HG03558 (cell line): ENCODE measurements at regions not wholly inside any gene's neighbourhood (a gene's known extent, or its start where the extent isn't known, plus 50 kb on each side); places are given as distances from the start of the nearest gene placed in this dataset.
"Not testable (repeated sequence)": the region's sequence is repeated elsewhere in the genome, so short reads cannot be mapped to it uniquely, and the experiment has no call there.

Experiments used
- ATAC-seq: cut with Tn5 transposase; IDR thresholded peaks from one replicate; pipeline ENCODE4 v1.9.1; 2021; ENCODE audit warnings: moderate number of reproducible peaks; ENCODE audit not compliant: unreplicated experiment; ENCODE audit errors: extremely low read depth

DNA sequence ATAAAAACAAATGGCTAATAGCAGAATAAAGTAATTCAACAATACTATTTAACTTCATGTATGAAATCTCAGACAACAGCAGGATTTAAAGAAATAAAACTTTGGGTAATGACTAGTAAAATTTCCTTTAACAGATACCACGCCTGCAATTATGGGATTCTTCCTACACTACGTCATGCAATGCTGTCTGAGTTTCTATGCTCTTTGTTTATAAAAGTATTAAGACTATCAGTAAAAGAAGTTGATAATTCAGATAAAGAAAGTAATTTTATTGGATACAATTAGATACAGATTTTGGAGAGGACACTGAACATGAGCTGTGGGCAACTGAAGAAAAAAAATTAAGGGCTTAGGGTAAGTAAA, 308.4 kb upstream of the LRFN5 start:
- no peak for ATAC-seq

DNA sequence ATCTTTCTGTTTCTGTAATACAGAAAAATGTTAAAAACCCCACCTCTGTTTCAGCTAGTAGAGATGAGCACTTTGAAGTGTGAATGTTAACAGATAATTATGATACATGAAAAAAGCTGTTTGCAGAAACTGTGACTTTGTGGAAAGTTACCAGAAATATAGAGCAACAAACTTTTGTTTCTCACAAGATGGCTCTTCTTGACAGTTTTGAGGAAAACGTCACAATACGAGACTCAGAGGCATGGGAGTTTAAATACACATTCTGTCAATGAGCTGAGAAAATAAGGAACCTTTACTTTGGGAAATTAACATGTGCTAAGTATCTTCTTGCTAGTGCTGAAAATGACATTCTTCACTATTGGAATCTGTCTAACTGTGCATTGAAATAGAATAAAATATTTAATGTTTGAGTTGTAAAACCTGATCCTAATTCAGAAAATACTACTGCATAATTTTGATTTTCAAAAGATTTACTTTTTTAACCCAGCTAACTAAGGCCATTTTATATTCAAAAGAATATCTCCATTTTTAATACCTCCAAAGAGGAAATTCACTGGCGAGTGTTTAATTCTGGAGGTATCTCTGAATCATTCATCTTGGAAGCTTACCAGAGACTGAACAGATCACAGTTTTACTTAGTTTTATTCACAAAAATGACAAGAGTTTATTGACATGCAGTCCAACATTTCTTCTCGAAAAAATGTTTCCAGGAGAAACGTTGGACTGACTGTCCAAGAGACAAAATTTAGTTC, 308.9 kb upstream of the LRFN5 start:
- ATAC-seq = no peak

DNA sequence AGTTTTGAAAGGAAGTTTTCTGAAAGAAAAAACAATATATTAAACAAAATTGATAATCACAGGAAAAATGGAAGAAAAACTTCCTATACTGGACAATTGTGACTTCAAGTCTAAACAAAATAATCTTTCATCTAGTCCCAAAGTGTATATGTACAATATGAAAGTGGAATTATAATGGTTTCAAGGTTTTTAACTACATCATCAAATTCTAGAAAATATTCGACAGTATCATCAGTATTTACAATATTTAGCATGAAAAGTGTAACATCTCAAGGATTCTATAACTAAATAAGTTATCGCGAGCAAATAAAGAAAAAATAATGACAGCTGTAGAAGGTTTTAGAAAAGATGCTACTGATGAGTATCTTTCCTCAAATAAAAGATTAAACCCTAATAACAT, 310.9 kb upstream of the LRFN5 start:
- no peak for ATAC-seq

DNA sequence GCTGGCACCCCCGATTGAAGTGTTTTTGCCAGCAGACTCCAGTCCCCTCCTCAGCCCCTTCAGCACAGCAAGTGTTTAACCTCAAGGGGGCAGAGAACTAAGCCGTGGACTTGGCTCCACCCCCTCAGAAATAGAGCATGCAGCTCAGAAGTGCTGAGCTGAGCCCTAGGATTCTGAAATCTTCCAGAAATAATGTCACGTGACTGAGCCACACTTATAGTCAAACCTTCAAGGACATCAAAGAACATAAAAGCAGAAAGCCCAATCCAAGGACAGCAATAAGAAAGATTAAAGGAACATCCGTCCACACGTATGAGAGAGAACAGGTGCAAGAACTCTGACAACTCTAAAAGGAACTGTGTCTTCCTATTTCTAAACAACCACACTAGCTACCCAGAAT, 317.7 kb upstream of the LRFN5 start:
- no peak for ATAC-seq

DNA sequence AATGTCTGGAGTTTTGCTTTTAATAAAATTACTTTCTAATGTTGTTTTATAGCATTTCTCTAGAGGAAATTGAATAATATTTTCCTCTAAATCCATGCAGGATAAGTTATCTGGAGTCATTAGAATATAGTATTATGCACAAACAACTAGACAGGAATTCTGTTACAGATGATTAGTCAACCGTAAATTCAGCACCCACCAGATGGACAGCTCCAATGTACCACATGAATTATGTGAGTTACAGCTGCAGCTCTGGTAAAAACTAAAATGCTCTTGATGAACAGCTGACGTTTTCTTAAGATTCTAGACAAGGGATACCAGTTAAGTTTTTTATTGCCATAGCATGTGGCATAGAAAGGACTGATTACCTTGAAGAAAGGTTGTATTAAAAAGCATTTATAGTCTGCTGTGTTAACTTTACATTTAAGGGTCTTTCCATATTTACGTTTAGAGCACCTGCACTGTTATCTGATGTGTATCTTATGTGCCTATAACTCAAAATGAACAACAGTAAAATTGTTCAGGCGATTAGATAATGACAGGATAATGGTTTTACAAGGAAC, 321.4 kb upstream of the LRFN5 start:
- ATAC-seq = no peak

DNA sequence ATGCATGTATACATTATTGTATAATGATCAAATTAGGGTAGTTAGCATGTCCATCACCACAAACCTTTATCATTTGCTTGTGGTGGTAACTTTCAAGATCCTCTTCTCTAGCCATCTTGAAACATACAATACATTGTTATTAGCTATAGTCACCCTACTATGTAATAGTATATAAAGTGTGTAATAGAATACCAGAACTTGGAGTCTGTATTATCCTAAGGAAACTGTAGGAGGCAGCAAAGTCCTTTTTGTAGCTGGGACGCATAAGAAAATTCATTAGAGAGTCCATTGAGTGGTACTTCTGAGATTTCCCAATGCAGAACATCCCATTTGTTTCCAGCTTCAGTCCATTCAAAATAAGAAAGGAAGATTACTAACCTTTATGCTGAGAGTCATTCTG, 325.9 kb upstream of the LRFN5 start:
- no peak for ATAC-seq

DNA sequence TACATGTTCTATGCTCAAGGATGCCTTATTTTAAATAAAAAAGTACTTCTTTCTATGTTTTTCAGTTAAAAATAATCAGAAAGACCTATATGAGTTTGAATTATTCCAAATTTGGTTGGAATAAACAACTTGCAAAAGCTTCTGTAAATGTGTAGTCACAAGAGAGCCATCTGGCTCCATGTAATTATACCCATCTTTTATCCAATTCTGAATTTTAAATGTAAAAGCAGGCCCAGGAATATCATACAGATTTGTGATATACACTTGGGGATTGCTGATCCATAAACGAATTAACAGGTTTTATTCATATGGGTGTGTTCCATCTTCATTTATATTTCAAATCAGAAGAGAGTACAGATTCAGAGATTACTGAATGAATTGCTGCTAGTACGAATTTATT, 329.2 kb upstream of the LRFN5 start:
- no peak for ATAC-seq

DNA sequence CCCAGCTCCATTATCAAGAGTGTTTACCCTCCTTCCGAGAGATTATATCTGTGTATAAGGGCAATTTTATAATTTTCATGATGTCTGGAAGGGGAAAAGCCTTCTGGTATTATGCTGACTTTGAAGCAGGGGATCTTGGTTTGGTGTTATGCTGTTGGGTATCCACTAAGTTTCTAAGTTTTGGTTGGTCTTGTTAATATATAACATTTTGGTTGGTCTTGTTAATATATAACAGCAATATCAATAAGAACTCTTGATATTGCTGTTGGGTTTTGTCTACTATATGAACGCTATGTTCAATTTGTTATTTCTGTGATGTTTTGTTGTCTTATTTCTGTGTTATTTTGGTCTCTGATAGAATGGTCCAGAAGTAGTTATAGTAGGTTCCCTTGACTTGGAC, 349.2 kb upstream of the LRFN5 start:
- ATAC-seq = no peak

DNA sequence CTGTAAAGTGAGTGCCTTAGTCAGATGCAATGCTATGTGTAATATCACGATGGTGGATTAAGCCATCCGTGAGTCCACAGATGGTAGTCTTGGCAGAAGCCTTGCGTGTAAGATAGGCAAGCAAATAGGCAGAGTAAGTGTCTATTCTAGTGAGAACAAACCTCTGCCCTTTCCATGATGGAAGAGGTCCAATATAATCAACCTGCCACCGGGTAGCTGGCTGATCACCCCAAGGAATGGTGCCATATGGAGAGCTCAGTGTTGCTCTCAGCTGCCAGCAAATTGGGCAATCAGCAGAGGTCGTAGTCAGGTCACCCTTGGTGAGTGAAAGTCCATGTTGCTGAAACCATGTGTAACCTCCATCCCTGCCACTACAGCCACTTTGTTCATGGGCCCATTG, 371.2 kb upstream of the LRFN5 start:
- no peak for ATAC-seq

DNA sequence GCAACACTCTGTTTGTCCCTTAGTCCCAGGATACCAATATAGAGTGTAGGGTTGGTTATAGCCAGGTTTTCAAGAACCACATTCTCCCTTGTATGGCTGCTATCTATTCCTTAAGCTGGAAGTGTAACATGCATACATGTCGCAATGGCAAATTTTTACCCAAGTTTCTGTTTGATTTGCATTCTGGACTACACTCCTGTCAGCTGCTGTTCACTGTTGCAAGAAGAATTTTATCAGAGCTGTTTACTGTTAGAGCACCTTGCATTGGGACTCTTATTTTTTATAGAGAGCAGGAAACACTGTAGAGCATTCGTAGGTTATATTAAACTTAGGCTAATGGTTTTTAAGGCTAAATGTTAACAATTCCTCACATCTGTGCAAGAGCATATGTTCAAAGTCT, 376.0 kb upstream of the LRFN5 start:
- ATAC-seq = no peak

DNA sequence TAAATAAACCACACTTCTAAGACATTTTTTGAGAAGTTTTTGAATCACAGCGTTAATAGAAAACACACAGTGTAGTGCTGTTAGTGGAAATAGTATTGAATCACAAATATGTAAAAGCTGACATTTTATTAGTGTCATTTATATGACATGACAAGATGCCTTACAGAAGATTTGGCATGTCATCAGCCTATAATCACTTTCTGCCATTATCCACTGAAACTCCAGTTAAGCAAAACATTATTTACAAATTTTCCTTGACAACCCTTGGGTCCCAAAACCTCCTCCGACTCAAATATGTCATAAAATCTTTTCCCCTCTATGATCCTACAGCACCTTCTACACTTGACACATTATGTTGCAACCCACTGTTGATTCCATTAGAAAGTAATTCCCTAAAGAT, 376.9 kb upstream of the LRFN5 start:
- no peak for ATAC-seq

DNA sequence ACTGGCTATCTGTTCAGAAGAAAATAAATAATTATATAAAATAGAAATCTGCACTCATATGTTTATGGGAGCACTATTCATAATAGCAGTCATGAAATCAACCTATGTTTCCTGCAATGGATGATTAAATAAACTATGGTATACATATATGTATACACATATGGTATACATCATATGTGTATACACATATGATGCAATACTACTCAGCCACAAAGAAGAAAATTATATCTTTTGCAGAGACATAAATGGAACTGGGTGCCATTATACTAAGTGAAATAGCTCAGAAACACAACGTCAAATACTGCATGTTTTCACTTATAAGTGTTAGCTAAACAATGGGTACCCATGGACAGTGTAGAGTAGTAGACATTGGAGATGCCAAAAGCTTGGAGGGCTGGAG, 381.2 kb upstream of the LRFN5 start:
- no peak for ATAC-seq

DNA sequence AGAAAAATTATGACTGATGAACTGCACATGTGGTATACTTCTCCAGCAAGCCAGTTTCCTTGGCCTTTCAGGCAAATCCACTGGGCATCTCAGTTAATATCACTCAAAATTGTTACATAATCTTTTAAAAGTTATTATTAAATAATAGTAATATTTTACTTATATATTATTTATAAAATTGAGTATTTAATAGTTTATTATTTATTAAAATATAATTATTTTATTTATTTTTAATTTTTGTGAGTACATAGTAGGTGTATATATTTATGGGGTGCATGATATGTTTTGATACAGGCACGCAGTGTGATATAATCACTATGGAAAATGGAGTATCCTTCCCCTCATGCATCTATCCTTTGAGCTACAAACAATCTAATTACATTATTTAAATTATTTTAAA, 384.1 kb upstream of the LRFN5 start:
- ATAC-seq = no peak

DNA sequence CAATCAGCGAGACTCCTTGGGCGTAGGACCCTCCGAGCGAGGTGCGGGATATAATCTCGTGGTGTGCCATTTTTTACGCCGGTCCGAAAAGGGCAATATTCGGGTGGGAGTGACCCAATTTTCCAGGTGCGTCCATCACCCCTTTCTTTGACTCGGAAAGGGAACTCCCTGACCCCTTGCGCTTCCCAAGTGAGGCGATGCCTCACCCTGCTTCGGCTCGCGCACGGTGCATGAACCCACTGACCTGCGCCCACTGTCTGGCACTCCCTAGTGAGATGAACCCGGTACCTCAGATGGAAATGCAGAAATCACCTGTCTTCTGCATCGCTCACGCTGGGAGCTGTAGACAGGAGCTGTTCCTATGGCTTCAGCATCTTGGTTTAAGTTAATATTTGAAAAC, 391.7 kb upstream of the LRFN5 start:
- ATAC-seq = not testable (repeated sequence)

DNA sequence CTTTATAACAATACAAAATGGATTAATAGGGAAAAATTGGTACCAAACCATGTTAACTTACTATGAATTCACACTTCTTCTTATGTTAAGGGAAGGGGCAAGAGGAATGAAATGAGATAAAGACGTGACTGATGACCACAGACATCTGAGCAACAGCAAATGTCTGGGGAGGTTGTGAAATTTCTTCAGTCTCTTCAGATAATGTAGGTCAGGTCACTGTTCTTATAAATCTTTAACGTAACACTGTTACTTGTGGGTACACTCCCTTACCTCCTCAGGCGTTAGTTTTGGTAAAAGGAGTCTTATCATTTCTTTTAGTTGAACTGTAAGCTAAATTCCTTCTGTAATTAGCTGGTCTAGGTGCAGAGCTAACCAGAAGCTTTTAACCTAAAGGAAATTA, 405.0 kb upstream of the LRFN5 start:
- ATAC-seq = no peak

DNA sequence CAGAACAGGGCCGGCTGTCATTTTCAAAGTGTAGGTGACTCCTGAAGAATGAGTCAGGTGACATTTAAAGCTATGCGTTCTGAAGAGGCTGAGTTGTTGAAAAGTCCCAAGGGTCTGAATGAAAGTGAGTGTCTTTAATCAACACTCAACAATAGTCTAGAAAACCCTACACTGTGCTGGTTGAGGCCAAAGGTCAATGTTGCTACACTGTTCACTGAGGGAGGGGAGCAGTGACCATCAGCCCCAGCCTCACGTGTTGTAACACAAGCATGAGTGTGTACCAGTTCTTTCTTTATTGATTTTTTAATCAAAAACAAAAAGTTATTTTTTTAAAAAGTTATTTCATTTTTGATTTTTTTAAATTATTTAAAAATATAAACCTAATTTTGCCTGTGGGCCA, 418.8 kb upstream of the LRFN5 start:
- ATAC-seq = no peak

DNA sequence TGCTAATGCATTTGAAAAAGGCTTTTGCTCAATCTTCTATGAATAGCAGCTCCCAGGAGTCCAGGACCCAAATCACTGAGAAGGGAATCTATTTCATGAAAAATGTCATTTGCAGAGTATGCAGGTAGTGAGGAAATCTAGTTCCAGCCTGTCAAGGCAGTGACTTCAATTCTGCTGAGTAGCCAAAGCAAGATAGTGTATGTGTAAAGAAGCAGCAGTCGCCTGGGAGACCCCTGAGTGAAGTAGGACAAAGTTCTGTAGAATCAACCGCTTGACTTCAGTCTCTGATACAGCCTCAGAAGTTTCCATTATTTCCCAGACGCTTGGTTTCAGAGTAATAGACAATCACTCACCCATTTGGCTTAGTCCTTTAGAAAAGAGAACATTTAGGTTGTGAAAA, 435.6 kb upstream of the LRFN5 start:
- ATAC-seq = no peak

DNA sequence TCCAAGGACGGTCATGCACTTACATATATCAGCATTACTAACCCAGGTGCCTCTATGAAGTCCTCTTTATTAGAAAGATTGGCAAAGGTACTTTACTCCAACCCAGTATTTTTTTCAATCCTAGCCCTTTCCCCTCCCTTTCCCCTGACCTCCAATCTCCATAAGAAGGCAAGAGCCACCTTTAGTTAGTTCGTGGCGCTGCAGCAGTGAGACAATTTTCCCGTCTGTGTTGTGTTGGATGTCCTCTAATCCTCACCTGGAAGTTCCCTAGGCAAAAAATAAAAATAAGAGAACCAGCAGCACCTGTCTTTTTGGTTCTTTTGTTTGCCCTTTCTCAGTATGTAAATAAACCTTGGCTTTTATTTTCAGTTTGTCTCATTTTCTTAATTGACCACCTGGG, 439.6 kb upstream of the LRFN5 start:
- ATAC-seq = no peak

DNA sequence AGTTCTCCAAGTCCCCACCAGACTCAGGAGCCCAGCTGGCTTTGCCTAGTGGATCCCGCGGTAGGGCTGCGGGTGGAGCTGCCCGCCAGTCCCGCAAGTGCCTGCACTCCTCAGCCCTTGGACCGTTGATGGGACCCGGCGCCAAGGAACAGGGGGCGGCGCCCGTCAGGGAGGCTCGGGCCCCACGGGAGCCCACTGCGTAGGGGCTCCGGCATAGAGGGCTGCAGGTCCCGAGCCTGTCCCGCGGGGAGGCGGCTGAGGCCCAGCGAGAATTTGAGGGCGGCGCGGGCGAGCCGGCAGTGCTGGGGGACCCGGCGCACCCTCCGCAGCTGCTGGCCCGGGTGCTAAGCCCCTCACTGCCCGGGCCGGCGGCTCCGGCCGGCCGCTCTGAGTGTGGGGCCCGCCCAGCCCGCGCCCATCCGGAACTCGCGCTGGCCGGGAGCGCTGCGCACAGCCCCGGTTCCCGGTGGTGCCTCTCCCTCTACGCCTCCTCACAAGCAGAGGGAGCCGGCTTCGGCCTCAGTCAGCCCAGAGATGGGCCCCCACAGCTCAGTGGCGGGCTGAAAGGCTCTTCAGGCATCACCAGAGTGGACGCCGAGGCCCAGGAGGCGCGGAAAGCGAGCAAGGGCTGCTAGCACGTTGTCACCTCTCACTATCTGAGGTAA, 452.4 kb upstream of the LRFN5 start:
- no peak for ATAC-seq

DNA sequence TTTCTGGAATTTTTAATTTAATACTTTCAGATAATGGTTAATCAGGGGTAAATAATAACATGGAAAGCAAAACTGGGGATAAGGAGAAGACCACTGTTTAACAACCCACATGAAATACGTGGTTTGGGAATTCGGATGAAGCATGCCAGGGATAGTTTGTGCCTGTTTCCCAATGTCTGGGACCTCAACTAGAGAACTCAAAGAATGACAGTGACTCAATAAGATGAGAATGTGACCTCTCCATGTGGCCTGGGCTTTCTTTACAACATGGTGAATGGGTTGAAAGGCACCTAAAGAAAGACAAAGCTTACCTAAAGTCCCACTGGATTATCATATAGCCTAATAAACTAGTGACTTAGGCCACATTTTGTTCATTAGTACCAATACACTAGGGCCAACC, 460.3 kb upstream of the LRFN5 start:
- ATAC-seq = no peak

DNA sequence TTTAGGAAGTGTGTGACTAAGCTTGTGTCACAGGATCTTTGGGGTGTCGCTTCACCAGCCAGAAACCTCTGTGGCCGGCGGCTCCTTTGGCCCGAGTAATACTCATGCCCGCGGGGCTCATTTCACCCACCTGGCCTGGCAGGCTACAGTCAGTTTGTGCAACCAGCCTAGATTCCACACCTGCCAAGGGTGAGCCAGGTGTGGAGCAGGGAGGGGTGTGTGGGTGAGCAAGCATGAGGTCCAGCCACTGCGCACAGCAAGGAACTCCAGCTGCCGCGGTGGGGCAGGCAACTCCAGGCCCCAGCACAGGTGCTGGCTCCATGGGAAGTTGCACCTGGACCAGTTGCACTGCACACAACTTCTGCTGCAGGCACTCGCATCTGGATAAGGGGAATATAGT, 462.3 kb upstream of the LRFN5 start:
- ATAC-seq = no peak

DNA sequence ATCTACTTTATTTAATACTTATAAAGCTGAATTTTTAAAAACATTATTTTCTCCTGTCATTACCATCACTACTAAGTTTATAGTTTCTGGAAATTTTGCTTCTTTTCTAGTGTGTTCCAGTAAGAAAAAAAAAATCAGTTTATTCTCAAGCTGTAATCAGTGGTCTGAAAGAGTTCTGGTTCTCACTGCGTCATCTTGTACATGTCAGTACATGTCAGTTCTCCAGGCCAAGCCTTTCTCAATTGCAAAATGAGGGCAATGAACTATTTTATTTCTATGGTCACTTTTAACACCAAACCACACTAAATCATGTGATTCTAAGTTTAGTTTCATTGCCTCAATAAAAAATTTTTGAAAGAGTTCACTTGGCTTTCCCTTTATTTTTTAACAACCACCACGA, 468.9 kb upstream of the LRFN5 start:
- ATAC-seq = no peak
